NCI-H345 treated with DMSO at 0.1 percent for 48 hours (cell line): ENCODE measurements at regions not wholly inside any gene's neighbourhood (a gene's known extent, or its start where the extent isn't known, plus 50 kb on each side); places are given as distances from the start of the nearest gene placed in this dataset.
"Not testable (repeated sequence)": the region's sequence is repeated elsewhere in the genome, so short reads cannot be mapped to it uniquely, and the experiment has no call there.

ENCODE experiments used
- DNase-seq: peaks from one replicate; lab custom pipeline; 2025; ENCODE audit not compliant: unreplicated experiment; lab: John Stamatoyannopoulos, UW

GRCh38 chr12:111249018-111249370 lies 119.9 kb downstream of the PHETA1 start:
- DNase-seq: no peak

GRCh38 chr12:111248236-111249017 lies 120.5 kb downstream of the PHETA1 start:
- peak; percentile 60 for DNase-seq

GRCh38 chr12:111247083-111247783 lies 121.7 kb downstream of the PHETA1 start:
- DNase-seq: no peak

- DNase-seq: no peak
Measured at GRCh38 chr12:111246477-111247011, 122.4 kb downstream of the PHETA1 start.

GRCh38 chr12:111245701-111246476 lies 123.0 kb downstream of the PHETA1 start:
- no peak for DNase-seq

- DNase-seq: no peak
Measured at GRCh38 chr12:111244673-111245072, 124.2 kb downstream of the PHETA1 start.

GRCh38 chr12:111242817-111243216 lies 126.1 kb downstream of the PHETA1 start:
- not testable (repeated sequence) for DNase-seq

GRCh38 chr12:111242184-111242583 lies 126.7 kb downstream of the PHETA1 start:
- DNase-seq: no peak

- no peak for DNase-seq
Measured at GRCh38 chr12:111240374-111240773, 128.5 kb downstream of the PHETA1 start.

GRCh38 chr12:111239235-111239634 lies 129.7 kb downstream of the PHETA1 start:
- no peak for DNase-seq

GRCh38 chr12:111238075-111238734 lies 130.7 kb downstream of the PHETA1 start:
- no peak for DNase-seq

- not testable (repeated sequence) for DNase-seq
Measured at GRCh38 chr12:111234491-111234890, 134.4 kb downstream of the PHETA1 start.

- no peak for DNase-seq
Measured at GRCh38 chr12:111233786-111234185, 135.1 kb downstream of the PHETA1 start.

GRCh38 chr12:111230649-111231048 lies 138.2 kb downstream of the PHETA1 start:
- no peak for DNase-seq

GRCh38 chr12:111228916-111229666 lies 139.8 kb downstream of the PHETA1 start:
- DNase-seq: no peak

- DNase-seq: no peak
Measured at GRCh38 chr12:111227476-111228420, 141.1 kb downstream of the PHETA1 start.

- DNase-seq: no peak
Measured at GRCh38 chr12:111226680-111227079, 142.2 kb downstream of the PHETA1 start.

- DNase-seq: no peak
Measured at GRCh38 chr12:111225307-111225706, 143.6 kb downstream of the PHETA1 start.
